ENCODE measurements at regions not wholly inside any gene's neighbourhood (a gene's known extent, or its start where the extent isn't known, plus 50 kb on each side); places are given as distances from the start of the nearest gene placed in this dataset.

DNA sequence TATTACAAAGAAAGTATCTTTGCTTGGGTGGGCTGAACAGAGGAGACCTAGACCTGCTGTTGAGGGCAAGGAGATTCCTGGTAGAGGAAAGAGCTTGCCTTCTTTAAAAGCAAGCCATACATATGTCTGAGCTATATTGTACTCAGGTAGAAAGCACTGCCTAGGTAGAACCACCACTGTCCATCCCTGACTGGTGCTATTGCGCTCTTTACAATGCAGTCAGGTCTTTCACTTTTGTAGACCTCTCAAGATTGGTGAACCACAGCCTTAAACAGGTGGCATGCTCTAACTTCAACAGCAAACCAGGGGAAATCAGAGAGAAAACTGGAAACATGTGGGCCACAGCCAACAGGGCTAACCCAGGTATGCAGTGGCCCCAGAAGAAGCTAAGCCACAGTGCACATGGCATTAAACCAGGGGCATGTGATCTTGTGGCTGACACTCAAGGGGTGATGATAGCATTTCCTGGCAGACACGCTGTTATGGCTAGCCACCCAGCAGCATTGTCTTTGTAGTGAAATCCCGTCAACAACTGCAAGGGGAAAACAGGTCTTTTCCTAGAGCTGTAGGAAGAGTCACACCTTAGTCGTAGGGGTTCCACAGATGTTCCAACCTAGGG lies 253.9 kb upstream of the PCSK5 start:
- ATAC-seq, result no peak
- H3K79me2 ChIP-seq (ENCODE audit: insufficient read depth, low read length), result no peaks in the 10 kb centered on the region
- FAIRE-seq, result no peak
- BruUV-seq (replicated peaks), result no TSS peak
- intact Hi-C loops (cut with micrococcal nuclease; ENCODE audit: unreplicated experiment), result no loop called here
- H3K9ac ChIP-seq (ENCODE audit: insufficient read depth, low read depth, low read length), result no peak overlapping the region
- no peaks in the 10 kb centered on the region for H4K20me1 ChIP-seq (ENCODE audit: insufficient read depth, low read length)
- ChIA-PET POLR2A (no interaction called here), CTCF (ENCODE audit: low intra/inter-chr PET ratio, low total read pairs) (no interaction called here)
- H3K4me2 ChIP-seq (ENCODE audit: low read depth, low read length), result no peak overlapping the region
- in situ Hi-C loops (cut with HindIII; ENCODE audit: extremely low pct_ligation_motif_present, low pct_unique_long_range_greater_than_20kb), result no loop called here
- WGBS (ENCODE audit: low lambda C conversion rate), result 9% methylated on average over 4 of the region's 4 CpGs
- H2AFZ ChIP-seq (ENCODE audit: low read length), result no peak overlapping the region
- TF ChIP-seq KLF11 (CRISPR knock-in tag; IDR thresholded peaks at IDR 0.05), result no peak
- TF ChIP-seq PCBP1 (IDR thresholded peaks at IDR 0.05; ENCODE audit: borderline replicate concordance, low read depth, low read length), result no peak
- no peak for TF ChIP-seq FOXA1 (IDR thresholded peaks at IDR 0.05)
- TF ChIP-seq FOXA1 (CRISPR knock-in tag; IDR thresholded peaks at IDR 0.05), result no peak
- TF ChIP-seq, protein P1, sequence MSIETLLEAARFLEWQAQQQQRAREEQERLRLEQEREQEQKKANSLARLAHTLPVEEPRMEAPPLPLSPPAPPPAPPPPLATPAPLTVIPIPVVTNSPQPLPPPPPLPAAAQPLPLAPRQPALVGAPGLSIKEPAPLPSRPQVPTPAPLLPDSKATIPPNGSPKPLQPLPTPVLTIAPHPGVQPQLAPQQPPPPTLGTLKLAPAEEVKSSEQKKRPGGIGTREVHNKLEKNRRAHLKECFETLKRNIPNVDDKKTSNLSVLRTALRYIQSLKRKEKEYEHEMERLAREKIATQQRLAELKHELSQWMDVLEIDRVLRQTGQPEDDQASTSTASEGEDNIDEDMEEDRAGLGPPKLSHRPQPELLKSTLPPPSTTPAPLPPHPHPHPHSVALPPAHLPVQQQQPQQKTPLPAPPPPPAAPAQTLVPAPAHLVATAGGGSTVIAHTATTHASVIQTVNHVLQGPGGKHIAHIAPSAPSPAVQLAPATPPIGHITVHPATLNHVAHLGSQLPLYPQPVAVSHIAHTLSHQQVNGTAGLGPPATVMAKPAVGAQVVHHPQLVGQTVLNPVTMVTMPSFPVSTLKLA (IDR thresholded peaks at IDR 0.05), result peak; percentile 59; the same call in 1 of the 2 replicates
- no peak for TF ChIP-seq ZSCAN30 (CRISPR knock-in tag; IDR thresholded peaks at IDR 0.05)
- TF ChIP-seq MAFK (conservative IDR thresholded peaks at IDR 0.05 in 1 of 2, IDR thresholded peaks at IDR 0.05 in 1 of 2; ENCODE audit: low read length in 2 of 2), result no peak
- TF ChIP-seq, protein P2, sequence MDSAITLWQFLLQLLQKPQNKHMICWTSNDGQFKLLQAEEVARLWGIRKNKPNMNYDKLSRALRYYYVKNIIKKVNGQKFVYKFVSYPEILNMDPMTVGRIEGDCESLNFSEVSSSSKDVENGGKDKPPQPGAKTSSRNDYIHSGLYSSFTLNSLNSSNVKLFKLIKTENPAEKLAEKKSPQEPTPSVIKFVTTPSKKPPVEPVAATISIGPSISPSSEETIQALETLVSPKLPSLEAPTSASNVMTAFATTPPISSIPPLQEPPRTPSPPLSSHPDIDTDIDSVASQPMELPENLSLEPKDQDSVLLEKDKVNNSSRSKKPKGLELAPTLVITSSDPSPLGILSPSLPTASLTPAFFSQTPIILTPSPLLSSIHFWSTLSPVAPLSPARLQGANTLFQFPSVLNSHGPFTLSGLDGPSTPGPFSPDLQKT (CRISPR knock-in tag; IDR thresholded peaks at IDR 0.05; ENCODE audit: borderline replicate concordance), result no peak
- no peak for TF ChIP-seq TAF15 (IDR thresholded peaks at IDR 0.05; ENCODE audit: low read depth, low read length, poor library complexity, severe bottlenecking)
- no peaks in the 10 kb centered on the region for H3K36me3 ChIP-seq (replicated peaks in 1 of 2; ENCODE audit: control insufficient read depth in 1 of 2, insufficient read depth in 2 of 2, low read length in 2 of 2)
- no peak overlapping the region for H3K4me3 ChIP-seq (replicated peaks in 1 of 3; ENCODE audit: insufficient read depth in 1 of 3, low read depth in 2 of 3, low read length in 3 of 3)
- no peak overlapping the region for H3K27ac ChIP-seq (ENCODE audit: extremely low read length, insufficient read depth, low read length)
- no peaks in the 10 kb centered on the region for H3K9me3 ChIP-seq (ENCODE audit: low read length)
- no peaks in the 10 kb centered on the region for H3K4me1 ChIP-seq (ENCODE audit: insufficient read depth, low read length)
- DNase-seq (ENCODE audit: low spot score), result no peak
- H3K27me3 ChIP-seq (ENCODE audit: control insufficient read depth in 1 of 2, insufficient read depth in 2 of 2, low read length in 2 of 2), result no peaks in the 10 kb centered on the region
